ENCODE measurements at regions not wholly inside any gene's neighbourhood (a gene's known extent, or its start where the extent isn't known, plus 50 kb on each side); places are given as distances from the start of the nearest gene placed in this dataset.

- ATAC-seq (no peak), DNase-seq (no peak)
- H3K4me1 Mint-ChIP-seq = peaks cover 8% of the 10 kb centered on the region
- H3K9me3 Mint-ChIP-seq = no peaks in the 10 kb centered on the region
- H3K36me3 Mint-ChIP-seq (ENCODE audit: low read depth) = no peaks in the 10 kb centered on the region
- peaks cover 2% of the 10 kb centered on the region for H3K27me3 Mint-ChIP-seq
- no peak overlapping the region for H3K27ac Mint-ChIP-seq
- H3K4me3 Mint-ChIP-seq = no peak overlapping the region
Measured at GRCh38 chr6:156725712-156726111, 51.5 kb upstream of the ARID1B start.

GRCh38 chr6:156720691-156721685 is 56.2 kb upstream of the ARID1B start:
- Mint-ChIP-seq H3K27ac (peak overlapping the region; percentile 79), H3K4me3 (peak overlapping the region; percentile 7)
- no peak for DNase-seq

DNA sequence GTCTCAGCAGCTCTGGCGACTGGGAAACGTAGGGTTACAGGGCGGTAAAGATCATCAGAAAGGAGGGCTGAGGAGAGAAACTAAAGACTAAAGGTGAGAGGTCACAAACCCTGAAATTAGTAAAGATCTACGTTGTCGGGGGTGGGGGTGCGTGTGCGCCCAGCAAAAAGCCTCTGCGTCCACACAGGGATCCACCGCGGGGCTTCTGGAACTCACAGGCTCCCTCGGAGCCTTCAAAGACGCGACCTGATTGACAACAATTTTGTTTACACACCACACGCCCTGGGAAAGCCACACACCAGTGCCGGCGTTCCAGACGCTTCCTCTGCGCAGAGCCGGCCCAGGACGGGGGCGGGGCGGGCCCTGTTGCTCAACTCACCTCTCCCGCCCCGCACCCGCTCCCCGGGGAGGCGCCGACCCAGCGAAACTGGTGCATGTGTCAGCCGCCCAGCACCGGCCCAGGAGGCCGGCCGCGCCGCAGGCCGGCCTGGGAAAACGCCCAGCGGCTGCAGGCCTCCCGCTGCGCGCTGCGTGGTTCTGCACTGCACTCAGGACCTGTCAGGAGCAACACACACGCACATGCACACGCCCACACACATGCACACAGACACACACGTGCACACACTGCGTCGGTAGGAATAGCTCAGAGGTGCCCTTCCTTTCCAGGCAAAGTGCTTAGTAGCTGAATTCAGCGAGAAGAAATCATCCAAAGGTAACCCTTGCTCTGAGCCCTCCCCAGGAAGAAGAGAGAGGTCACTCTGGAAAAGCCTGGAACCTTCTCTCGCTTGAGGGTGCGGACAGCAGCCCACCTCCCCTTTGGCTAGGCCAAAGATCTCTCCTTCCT is 57.2 kb upstream of the ARID1B start:
- Mint-ChIP-seq H3K9me3 (no peaks in the 10 kb centered on the region), H3K36me3 (ENCODE audit: low read depth) (no peaks in the 10 kb centered on the region), H3K27ac (peak overlapping the region; percentile 81), H3K27me3 (no peaks in the 10 kb centered on the region), H3K4me1 (peaks cover 22% of the 10 kb centered on the region), H3K4me3 (peak overlapping the region; percentile 49)
- DNase-seq (peak; percentile 73), ATAC-seq (peak; percentile 92)

More at GRCh38 chr6:156720691-156721685, 56.2 kb upstream of the ARID1B start:
- Mint-ChIP-seq H3K4me1 (peaks cover 22% of the 10 kb centered on the region), H3K9me3 (no peaks in the 10 kb centered on the region), H3K36me3 (ENCODE audit: low read depth) (no peaks in the 10 kb centered on the region), H3K27me3 (no peaks in the 10 kb centered on the region)
- ATAC-seq = peak; percentile 27

DNA sequence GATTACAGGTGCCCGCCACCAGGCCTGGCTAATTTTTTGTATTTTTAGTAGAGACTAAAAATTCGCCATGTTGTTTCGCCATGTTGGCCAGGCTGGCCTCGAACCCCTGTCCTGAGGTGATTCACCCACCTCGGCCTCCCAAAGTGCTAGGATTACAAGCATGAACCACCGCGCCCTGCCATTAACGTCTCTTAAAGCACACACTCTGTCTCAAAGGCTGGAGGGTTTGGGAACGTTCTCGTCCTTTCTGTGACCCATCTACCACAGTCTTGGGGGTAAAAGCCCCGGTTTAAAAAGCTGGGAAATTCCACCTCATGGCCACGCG is 57.8 kb upstream of the ARID1B start:
- H3K4me1 Mint-ChIP-seq = peaks cover 22% of the 10 kb centered on the region
- peak overlapping the region; percentile 81 for H3K27ac Mint-ChIP-seq
- DNase-seq (no peak), ATAC-seq (no peak)
- H3K9me3 Mint-ChIP-seq = no peaks in the 10 kb centered on the region
- H3K27me3 Mint-ChIP-seq = no peaks in the 10 kb centered on the region
- no peaks in the 10 kb centered on the region for H3K36me3 Mint-ChIP-seq (ENCODE audit: low read depth)
- peak overlapping the region; percentile 49 for H3K4me3 Mint-ChIP-seq

DNA sequence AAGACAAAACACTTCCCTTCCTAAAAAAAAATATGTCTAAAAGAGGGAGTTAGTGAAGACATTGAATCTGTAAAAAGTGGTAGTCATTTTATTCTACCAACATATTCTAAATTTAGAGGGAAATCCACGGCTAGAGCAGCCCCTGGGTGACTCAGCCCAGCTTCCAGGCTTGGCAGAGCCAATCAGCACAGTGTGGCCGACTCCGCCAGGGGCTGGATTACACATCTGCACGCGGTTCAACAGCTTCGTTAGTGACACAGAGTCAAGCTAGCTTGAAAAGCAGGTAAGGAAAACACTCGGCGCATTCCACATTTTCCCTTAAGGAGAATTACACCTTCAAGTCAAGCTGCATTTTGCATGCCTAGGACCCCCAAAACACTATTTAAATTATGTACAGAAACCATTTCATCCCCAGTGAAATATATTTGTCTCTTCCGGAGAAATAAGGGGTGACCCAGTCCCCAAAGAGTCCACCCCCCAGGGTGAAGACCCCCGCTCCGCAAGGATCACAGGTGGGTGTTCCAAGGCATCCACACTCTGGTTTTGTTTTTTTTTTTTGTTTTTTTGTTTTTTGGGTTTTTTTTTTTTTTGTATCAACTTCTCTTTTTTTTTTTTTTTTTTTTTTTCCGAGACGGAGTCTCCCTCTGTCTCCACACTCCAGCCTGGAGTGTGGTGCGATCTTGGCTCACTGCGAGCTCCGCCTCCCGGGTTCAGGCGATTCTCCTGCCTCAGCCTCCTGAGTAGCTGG is 58.4 kb upstream of the ARID1B start:
- no peak for DNase-seq
- peak overlapping the region; percentile 81 for H3K27ac Mint-ChIP-seq
- H3K9me3 Mint-ChIP-seq = no peaks in the 10 kb centered on the region
- H3K27me3 Mint-ChIP-seq = no peaks in the 10 kb centered on the region
- no peaks in the 10 kb centered on the region for H3K36me3 Mint-ChIP-seq (ENCODE audit: low read depth)
- peaks cover 21% of the 10 kb centered on the region for H3K4me1 Mint-ChIP-seq
- no peak for ATAC-seq
- H3K4me3 Mint-ChIP-seq = no peak overlapping the region

- Mint-ChIP-seq H3K4me3 (no peak overlapping the region), H3K27ac (no peak overlapping the region)
- no peak for ATAC-seq
Measured at GRCh38 chr6:156717542-156717941, 59.6 kb upstream of the ARID1B start.

DNA sequence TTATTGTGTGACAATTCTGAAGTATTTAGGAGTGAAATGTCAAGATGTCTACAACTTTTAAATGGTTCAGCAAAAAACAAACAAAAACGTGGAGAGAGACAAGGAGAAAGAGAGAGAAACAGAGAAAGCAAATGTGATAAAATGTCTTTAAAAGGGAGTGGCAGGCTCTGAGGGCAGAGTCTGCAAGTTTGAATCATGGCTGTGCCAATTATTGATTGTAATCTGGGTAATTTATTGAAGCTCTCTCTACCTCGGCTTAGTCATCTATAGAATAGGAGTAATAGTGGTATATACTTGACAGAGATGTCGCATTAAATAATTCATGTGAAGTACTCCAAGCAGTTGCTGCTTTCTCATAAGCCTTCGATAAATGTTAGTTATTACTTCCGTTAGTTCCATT is 61.3 kb upstream of the ARID1B start:
- no peaks in the 10 kb centered on the region for H3K9me3 Mint-ChIP-seq
- H3K27me3 Mint-ChIP-seq = no peaks in the 10 kb centered on the region
- DNase-seq = no peak
- no peak for ATAC-seq
- no peak overlapping the region for H3K27ac Mint-ChIP-seq
- H3K36me3 Mint-ChIP-seq (ENCODE audit: low read depth) = no peaks in the 10 kb centered on the region
- H3K4me1 Mint-ChIP-seq = peaks cover 20% of the 10 kb centered on the region
- H3K4me3 Mint-ChIP-seq = no peak overlapping the region

More at GRCh38 chr6:156717542-156717941, 59.6 kb upstream of the ARID1B start:
- Mint-ChIP-seq H3K4me1 (peaks cover 20% of the 10 kb centered on the region), H3K27me3 (no peaks in the 10 kb centered on the region), H3K36me3 (ENCODE audit: low read depth) (no peaks in the 10 kb centered on the region), H3K9me3 (no peaks in the 10 kb centered on the region)
- DNase-seq = no peak

DNA sequence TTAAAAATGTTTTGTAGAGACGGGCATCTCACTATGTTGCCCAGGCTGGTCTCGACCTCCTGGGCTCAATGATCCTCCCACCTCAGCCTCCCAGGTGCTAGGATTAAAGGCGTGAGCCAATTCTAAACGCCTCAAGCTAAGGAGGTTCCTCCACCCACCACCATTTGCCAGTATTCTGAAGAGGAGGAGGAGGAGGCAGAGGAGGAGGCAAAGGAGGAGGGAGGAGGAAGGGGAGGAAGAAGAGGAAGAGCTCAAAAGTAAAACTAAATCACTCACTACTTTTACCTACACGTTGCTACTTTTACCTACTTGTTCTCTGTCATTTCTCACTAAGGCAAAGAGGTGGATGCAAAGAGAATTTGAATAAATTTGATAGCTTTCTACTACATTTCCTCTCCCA is 63.6 kb upstream of the ARID1B start:
- H3K4me3 Mint-ChIP-seq = peak overlapping the region; percentile 32
- no peaks in the 10 kb centered on the region for H3K9me3 Mint-ChIP-seq
- H3K4me1 Mint-ChIP-seq = peaks cover 4% of the 10 kb centered on the region
- no peaks in the 10 kb centered on the region for H3K36me3 Mint-ChIP-seq (ENCODE audit: low read depth)
- H3K27me3 Mint-ChIP-seq = no peaks in the 10 kb centered on the region
- ATAC-seq (no peak), DNase-seq (no peak)
- no peak overlapping the region for H3K27ac Mint-ChIP-seq

- ATAC-seq = no peak
- DNase-seq = no peak
- Mint-ChIP-seq H3K27me3 (peaks cover 9% of the 10 kb centered on the region), H3K9me3 (no peaks in the 10 kb centered on the region), H3K27ac (no peak overlapping the region), H3K4me3 (no peak overlapping the region), H3K36me3 (ENCODE audit: low read depth) (no peaks in the 10 kb centered on the region), H3K4me1 (peaks cover 1% of the 10 kb centered on the region)
Measured at GRCh38 chr6:156710479-156710878, 66.7 kb upstream of the ARID1B start.

- Mint-ChIP-seq H3K36me3 (ENCODE audit: low read depth) (no peaks in the 10 kb centered on the region), H3K4me1 (peaks cover 1% of the 10 kb centered on the region), H3K9me3 (no peaks in the 10 kb centered on the region), H3K27me3 (peaks cover 9% of the 10 kb centered on the region), H3K27ac (no peak overlapping the region), H3K4me3 (no peak overlapping the region)
- DNase-seq = no peak
- ATAC-seq = no peak
Measured at GRCh38 chr6:156707818-156708217, 69.4 kb upstream of the ARID1B start.

DNA sequence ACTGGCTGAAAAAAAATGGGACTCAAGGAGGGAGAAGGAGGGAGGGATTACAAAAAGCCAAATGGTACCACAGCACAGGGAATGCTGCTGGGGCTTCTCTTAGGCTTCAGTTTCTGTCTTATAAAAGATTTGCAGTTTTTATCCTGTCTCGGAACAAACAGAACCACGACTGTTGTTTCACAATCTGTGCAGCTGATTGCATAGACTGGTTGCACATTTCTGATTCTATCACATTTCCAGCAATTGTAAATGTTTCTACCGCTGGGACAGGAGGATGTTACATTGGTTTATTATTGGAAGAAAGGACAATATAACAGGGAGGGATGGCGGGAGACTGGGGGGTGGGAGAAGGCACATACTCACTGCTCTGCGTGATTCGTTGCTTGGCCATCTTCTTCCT is 73.5 kb upstream of the ARID1B start:
- DNase-seq (no peak), ATAC-seq (no peak)
- peaks cover 13% of the 10 kb centered on the region for H3K4me1 Mint-ChIP-seq
- no peaks in the 10 kb centered on the region for H3K36me3 Mint-ChIP-seq (ENCODE audit: low read depth)
- H3K9me3 Mint-ChIP-seq = no peaks in the 10 kb centered on the region
- no peak overlapping the region for H3K4me3 Mint-ChIP-seq
- H3K27me3 Mint-ChIP-seq = peaks cover 9% of the 10 kb centered on the region
- no peak overlapping the region for H3K27ac Mint-ChIP-seq

- Mint-ChIP-seq H3K4me1 (peaks cover 21% of the 10 kb centered on the region), H3K27ac (no peak overlapping the region), H3K27me3 (peaks cover 7% of the 10 kb centered on the region), H3K36me3 (ENCODE audit: low read depth) (no peaks in the 10 kb centered on the region), H3K4me3 (no peak overlapping the region), H3K9me3 (no peaks in the 10 kb centered on the region)
- DNase-seq (no peak), ATAC-seq (no peak)
Measured at GRCh38 chr6:156701966-156702365, 75.2 kb upstream of the ARID1B start.

DNA sequence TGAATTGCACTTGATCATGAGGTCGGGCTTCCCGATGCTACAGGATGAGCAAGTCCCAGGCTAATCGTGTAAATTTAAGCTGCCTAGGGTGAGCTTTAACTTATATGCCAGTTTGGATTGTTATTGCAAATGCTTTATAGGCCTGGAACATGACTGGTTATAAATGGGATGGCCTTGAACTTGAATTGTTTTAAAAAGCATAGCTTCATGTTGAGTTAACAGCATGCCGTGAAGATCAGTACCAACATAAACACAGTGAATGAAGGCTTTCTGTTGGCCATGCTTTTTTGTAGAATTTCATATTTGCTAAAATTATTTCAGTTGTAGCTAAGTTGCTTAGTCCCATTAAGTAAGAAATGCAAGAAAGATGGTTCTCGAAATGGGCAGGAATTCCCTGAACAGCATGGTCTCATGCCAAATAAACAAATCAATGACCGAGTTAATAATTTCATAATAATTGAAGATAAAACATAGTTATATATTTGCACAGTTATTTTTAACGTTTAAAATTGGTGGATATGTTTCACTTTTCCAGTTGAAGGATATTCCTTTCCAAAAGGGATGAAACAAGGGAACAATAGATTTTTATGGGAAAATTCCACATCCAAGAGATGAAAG is 76.6 kb upstream of the ARID1B start:
- Mint-ChIP-seq H3K27ac (no peak overlapping the region), H3K4me3 (no peak overlapping the region), H3K36me3 (ENCODE audit: low read depth) (no peaks in the 10 kb centered on the region), H3K4me1 (peaks cover 26% of the 10 kb centered on the region), H3K27me3 (no peaks in the 10 kb centered on the region), H3K9me3 (no peaks in the 10 kb centered on the region)
- ATAC-seq (no peak), DNase-seq (no peak)

GRCh38 chr6:156699935-156700334 is 77.2 kb upstream of the ARID1B start:
- Mint-ChIP-seq H3K9me3 (no peaks in the 10 kb centered on the region), H3K36me3 (ENCODE audit: low read depth) (no peaks in the 10 kb centered on the region), H3K4me1 (peaks cover 26% of the 10 kb centered on the region), H3K27ac (no peak overlapping the region), H3K4me3 (no peak overlapping the region), H3K27me3 (no peaks in the 10 kb centered on the region)
- DNase-seq (no peak), ATAC-seq (no peak)

Measured in activated naive CD8-positive, alpha-beta T cell treated with anti-CD3 and anti-CD28 coated beads, Interleukin-2, amount 50 U/mL, for 24 hours (primary cell).